ENCODE measurements at regions not wholly inside any gene's neighbourhood (a gene's known extent, or its start where the extent isn't known, plus 50 kb on each side); places are given as distances from the start of the nearest gene placed in this dataset.

DNA sequence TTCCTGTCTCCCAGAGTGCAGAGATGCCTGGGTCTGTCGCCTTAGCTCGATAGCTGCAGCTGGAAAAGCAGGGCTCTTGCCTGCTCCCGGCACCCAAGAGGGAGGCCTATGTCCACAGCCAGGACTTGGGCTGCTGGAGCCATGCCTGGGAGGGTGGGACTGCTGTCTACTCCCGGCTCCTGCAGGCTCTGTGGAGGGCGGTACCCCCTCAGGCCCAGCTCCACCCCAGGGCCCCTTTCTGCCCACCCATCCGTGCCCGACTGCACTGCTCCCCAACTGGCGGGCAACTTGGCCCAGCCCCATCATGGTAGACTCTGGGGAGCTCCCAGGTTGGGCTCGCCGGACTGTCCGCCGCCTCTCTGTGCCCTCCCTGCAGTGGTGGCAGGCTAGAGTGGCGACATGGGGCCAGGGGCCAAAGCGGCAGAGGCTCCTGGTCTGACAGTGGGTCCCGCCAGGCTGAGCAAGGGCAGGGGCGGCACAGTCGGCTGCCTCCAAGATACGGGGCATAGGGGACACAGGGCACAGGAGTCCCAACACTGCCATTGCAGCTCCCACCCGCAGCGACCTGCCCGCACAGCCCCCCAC lies 901.0 kb downstream of the CCDC85A start (continued):
- TF ChIP-seq, protein P1, sequence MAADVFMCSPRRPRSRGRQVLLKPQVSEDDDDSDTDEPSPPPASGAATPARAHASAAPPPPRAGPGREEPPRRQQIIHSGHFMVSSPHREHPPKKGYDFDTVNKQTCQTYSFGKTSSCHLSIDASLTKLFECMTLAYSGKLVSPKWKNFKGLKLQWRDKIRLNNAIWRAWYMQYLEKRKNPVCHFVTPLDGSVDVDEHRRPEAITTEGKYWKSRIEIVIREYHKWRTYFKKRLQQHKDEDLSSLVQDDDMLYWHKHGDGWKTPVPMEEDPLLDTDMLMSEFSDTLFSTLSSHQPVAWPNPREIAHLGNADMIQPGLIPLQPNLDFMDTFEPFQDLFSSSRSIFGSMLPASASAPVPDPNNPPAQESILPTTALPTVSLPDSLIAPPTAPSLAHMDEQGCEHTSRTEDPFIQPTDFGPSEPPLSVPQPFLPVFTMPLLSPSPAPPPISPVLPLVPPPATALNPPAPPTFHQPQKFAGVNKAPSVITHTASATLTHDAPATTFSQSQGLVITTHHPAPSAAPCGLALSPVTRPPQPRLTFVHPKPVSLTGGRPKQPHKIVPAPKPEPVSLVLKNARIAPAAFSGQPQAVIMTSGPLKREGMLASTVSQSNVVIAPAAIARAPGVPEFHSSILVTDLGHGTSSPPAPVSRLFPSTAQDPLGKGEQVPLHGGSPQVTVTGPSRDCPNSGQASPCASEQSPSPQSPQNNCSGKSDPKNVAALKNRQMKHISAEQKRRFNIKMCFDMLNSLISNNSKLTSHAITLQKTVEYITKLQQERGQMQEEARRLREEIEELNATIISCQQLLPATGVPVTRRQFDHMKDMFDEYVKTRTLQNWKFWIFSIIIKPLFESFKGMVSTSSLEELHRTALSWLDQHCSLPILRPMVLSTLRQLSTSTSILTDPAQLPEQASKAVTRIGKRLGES (CRISPR knock-in tag; IDR thresholded peaks at IDR 0.05; ENCODE audit: borderline replicate concordance) = no peak
- TF ChIP-seq, protein P2, sequence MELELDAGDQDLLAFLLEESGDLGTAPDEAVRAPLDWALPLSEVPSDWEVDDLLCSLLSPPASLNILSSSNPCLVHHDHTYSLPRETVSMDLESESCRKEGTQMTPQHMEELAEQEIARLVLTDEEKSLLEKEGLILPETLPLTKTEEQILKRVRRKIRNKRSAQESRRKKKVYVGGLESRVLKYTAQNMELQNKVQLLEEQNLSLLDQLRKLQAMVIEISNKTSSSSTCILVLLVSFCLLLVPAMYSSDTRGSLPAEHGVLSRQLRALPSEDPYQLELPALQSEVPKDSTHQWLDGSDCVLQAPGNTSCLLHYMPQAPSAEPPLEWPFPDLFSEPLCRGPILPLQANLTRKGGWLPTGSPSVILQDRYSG (CRISPR knock-in tag; IDR thresholded peaks at IDR 0.05) = no peak
- no peak for TF ChIP-seq HDAC2 (CRISPR knock-in tag; IDR thresholded peaks at IDR 0.05)
- no peak for TF ChIP-seq HOXA7 (CRISPR knock-in tag; IDR thresholded peaks at IDR 0.05)

GRCh38 chr2:57093020-57093419 lies 909.2 kb downstream of the CCDC85A start:
- H3K27ac ChIP-seq (ENCODE audit: extremely low read length, insufficient read depth, low read length) = no peak overlapping the region
- no peak overlapping the region for H2AFZ ChIP-seq (ENCODE audit: low read length)
- ChIA-PET POLR2A (no interaction called here), CTCF (ENCODE audit: low intra/inter-chr PET ratio, low total read pairs) (no interaction called here)
- H3K4me2 ChIP-seq (ENCODE audit: low read depth, low read length) = no peak overlapping the region
- H3K36me3 ChIP-seq (replicated peaks in 1 of 2; ENCODE audit: control insufficient read depth in 1 of 2, insufficient read depth in 2 of 2, low read length in 2 of 2) = no peaks in the 10 kb centered on the region
- H4K20me1 ChIP-seq (ENCODE audit: insufficient read depth, low read length) = no peaks in the 10 kb centered on the region
- intact Hi-C loops (cut with micrococcal nuclease; ENCODE audit: unreplicated experiment) = no loop called here
- peaks cover 63% of the 10 kb centered on the region for H3K9me3 ChIP-seq (ENCODE audit: low read length)
- no peak overlapping the region for H3K9ac ChIP-seq (ENCODE audit: insufficient read depth, low read depth, low read length)
- no peaks in the 10 kb centered on the region for H3K27me3 ChIP-seq (ENCODE audit: control insufficient read depth in 1 of 2, insufficient read depth in 2 of 2, low read length in 2 of 2)
- H3K4me3 ChIP-seq (replicated peaks in 1 of 3; ENCODE audit: insufficient read depth in 1 of 3, low read depth in 2 of 3, low read length in 3 of 3) = no peak overlapping the region
- FAIRE-seq (no peak), DNase-seq (ENCODE audit: low spot score) (no peak), ATAC-seq (no peak)
- H3K79me2 ChIP-seq (ENCODE audit: insufficient read depth, low read length) = no peaks in the 10 kb centered on the region
- no TSS peak for BruUV-seq (replicated peaks)
- H3K4me1 ChIP-seq (ENCODE audit: insufficient read depth, low read length) = no peaks in the 10 kb centered on the region
- in situ Hi-C loops (cut with HindIII; ENCODE audit: extremely low pct_ligation_motif_present, low pct_unique_long_range_greater_than_20kb) = no loop called here
- TF ChIP-seq RCOR2 (CRISPR knock-in tag; IDR thresholded peaks at IDR 0.05) (no peak), KDM5A (IDR thresholded peaks at IDR 0.05; ENCODE audit: borderline replicate concordance, low read length) (no peak), KDM6A (CRISPR knock-in tag; IDR thresholded peaks at IDR 0.05; ENCODE audit: low read depth) (no peak), ZNF33A (CRISPR knock-in tag; IDR thresholded peaks at IDR 0.05; ENCODE audit: borderline replicate concordance) (no peak), ZNF263 (CRISPR knock-in tag; IDR thresholded peaks at IDR 0.05) (no peak), ZBTB8A (CRISPR knock-in tag; IDR thresholded peaks at IDR 0.05; ENCODE audit: borderline replicate concordance, low read depth) (no peak), TCF7 (IDR thresholded peaks at IDR 0.05; ENCODE audit: low read depth) (no peak), CENPX (CRISPR knock-in tag; IDR thresholded peaks at IDR 0.05) (no peak), SOX6 (IDR thresholded peaks at IDR 0.05) (no peak), SOX6 (CRISPR knock-in tag; IDR thresholded peaks at IDR 0.05) (no peak), PRDM10 (CRISPR knock-in tag; IDR thresholded peaks at IDR 0.05; ENCODE audit: low read depth) (no peak)
